NB4 (cell line): ENCODE measurements at regions not wholly inside any gene's neighbourhood (a gene's known extent, or its start where the extent isn't known, plus 50 kb on each side); places are given as distances from the start of the nearest gene placed in this dataset.

Experiments
- TF ChIP-seq, protein P1 (sequence below): IDR thresholded peaks from one replicate; pipeline ENCODE4 v1.5.1; 2012; ENCODE audit warnings: low read depth, low read length
- TF ChIP-seq, protein P2 (sequence below): IDR thresholded peaks from 2 replicates; pipeline ENCODE4 v1.6.1; 2011; ENCODE audit warnings: low read depth, low read length

DNA sequence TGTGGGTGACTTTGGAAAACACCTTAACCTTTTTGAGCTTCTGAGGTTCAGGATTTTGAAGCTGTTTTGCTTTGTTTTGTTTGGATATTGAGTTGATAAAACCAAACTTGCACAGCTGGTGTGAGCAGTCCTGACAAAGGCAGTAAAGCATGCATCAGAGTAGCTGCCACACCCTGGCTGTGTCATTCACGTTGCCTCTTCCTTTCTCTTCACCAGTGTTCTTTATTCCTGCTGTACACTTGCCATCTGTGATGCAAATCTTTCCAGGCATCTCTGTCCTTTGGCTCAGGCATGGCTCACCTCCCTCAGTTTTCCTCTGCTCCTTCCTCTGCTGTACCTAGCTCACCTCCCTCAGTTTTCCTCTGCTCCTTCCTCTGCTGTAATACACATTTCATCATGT, 1850.2 kb upstream of the AGA start:
- TF ChIP-seq, protein P1, sequence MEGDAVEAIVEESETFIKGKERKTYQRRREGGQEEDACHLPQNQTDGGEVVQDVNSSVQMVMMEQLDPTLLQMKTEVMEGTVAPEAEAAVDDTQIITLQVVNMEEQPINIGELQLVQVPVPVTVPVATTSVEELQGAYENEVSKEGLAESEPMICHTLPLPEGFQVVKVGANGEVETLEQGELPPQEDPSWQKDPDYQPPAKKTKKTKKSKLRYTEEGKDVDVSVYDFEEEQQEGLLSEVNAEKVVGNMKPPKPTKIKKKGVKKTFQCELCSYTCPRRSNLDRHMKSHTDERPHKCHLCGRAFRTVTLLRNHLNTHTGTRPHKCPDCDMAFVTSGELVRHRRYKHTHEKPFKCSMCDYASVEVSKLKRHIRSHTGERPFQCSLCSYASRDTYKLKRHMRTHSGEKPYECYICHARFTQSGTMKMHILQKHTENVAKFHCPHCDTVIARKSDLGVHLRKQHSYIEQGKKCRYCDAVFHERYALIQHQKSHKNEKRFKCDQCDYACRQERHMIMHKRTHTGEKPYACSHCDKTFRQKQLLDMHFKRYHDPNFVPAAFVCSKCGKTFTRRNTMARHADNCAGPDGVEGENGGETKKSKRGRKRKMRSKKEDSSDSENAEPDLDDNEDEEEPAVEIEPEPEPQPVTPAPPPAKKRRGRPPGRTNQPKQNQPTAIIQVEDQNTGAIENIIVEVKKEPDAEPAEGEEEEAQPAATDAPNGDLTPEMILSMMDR: no peak
- TF ChIP-seq, protein P2, sequence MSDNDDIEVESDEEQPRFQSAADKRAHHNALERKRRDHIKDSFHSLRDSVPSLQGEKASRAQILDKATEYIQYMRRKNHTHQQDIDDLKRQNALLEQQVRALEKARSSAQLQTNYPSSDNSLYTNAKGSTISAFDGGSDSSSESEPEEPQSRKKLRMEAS: no peak
